Stomach (tissue), 8 donors: ENCODE measurements at regions not wholly inside any gene's neighbourhood (a gene's known extent, or its start where the extent isn't known, plus 50 kb on each side); places are given as distances from the start of the nearest gene placed in this dataset.

Source experiments
- DNase-seq, 2 donors: peaks; one replicate each; pipeline versions ENCODE4 v3.0.0 to v3.0.0-alpha.2; 2013 to 2019
- H3K27ac ChIP-seq, 5 donors: fragments of 200-600 bp in 4 of 5; sonication (generic) in 4 of 5; one replicate each; pipeline ENCODE4 v1.5.1; 2013 to 2019; ENCODE audit warnings: mild to moderate bottlenecking in 1 of 5, moderate library complexity in 1 of 5
- H3K27me3 ChIP-seq, 3 donors: fragments of 200-600 bp; sonication (generic); one replicate each; pipeline ENCODE4 v1.5.1; 2017 to 2019; ENCODE audit warnings: mixed run types in 1 of 3
- H3K36me3 ChIP-seq, 4 donors: fragments of 200-600 bp; sonication (generic); 1 replicate in 3 of 4; 2 replicates in 1 of 4; pipeline ENCODE4 v1.5.1; 2016 to 2019
- H3K4me1 ChIP-seq, 4 donors: fragments of 200-600 bp; sonication (generic); one replicate each; pipeline ENCODE4 v1.5.1; 2016 to 2019
- H3K4me3 ChIP-seq, 4 donors: fragments of 200-600 bp; sonication (generic) in 3 of 4; one replicate each; pipeline ENCODE4 v1.5.1; 2016 to 2019; ENCODE audit warnings: mild to moderate bottlenecking in 1 of 4
- H3K9me3 ChIP-seq, 4 donors: fragments of 200-600 bp; sonication (generic); one replicate each; pipeline ENCODE4 v1.5.1; 2016 to 2019
- EP300 ChIP-seq: sonication (generic); formaldehyde crosslinking; IDR thresholded peaks from one replicate; pipeline ENCODE4 v1.6.1; 2017; ENCODE audit warnings: antibody characterized with exemption
- POLR2A ChIP-seq, 4 donors: fragments of 450-650 bp; IDR thresholded peaks; one replicate each; pipeline ENCODE4 v1.6.1; 2016; ENCODE audit warnings: antibody characterized with exemption in 4 of 4, control low read depth in 2 of 4, mild to moderate bottlenecking in 1 of 4, moderate library complexity in 1 of 4
- POLR2AphosphoS5 ChIP-seq, 3 donors: sonication (generic); formaldehyde crosslinking; IDR thresholded peaks; one replicate each; pipeline ENCODE4 v1.6.1; 2016; ENCODE audit warnings: antibody characterized with exemption in 3 of 3
- WGBS, 5 donors: extraction: QIAGEN DNeasy Blood & Tissue Kit in 3 of 5; methylation state at CpG; one replicate each; pipeline versions ENCODE4 v1.1.5 to v1.1.7; 2013 to 2018; 5-methylcytosine and 5-hydroxymethylcytosine counted together
- intact Hi-C: fragments of 100-400 bp; cut with DNase I; formaldehyde crosslinking; loops from one replicate; pipeline ENCODE4 v1.15.1; 2023; ENCODE audit warnings: low total_unique reads
- TF ChIP-seq, protein P1 (sequence below), 7 experiments: fragments of 450-650 bp in 4 of 7; fragments of 200-600 bp in 3 of 7; sonication (generic) in 3 of 7; IDR thresholded peaks; one replicate each; pipeline ENCODE4 v1.5.1; 2016 to 2019; ENCODE audit warnings: antibody characterized with exemption in 7 of 7, control low read depth in 2 of 7, mild to moderate bottlenecking in 1 of 7
- donor health status: healthy with polysubstance abuse.
- donor health status: Bipolar disorder and iron deficiency.
- donor health status: healthy.

GRCh38 chr11:71060391-71060791 is 192.0 kb downstream of the SHANK2 start:
- WGBS, 5 donors = 64 to 75% (median 71%) methylated on average over 4 to 9 of the region's 9 CpGs
- intact Hi-C loops = no loop called here

DNA sequence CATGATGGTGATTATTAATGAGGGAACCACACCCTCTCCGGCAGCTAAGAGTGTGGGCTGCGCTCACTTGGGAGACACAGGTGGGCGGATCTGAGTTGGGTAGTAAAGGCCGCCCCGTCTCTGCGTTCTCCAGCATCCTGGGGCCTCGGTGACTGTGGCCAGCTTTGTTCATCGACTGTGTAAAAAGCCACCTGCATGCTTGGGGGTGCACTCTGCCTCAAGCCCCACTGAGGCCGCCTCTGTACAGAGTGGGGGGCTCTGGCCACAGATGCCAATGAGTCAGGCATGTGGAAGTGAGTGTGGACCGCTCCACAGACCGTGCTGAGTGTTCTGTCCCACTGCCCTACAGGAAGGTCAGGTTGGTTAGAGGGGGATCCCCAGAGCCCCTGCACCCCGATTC is 192.7 kb downstream of the SHANK2 start:
- intact Hi-C loops = no loop called here
- peaks cover 0 to 25% (median 0%) of the 10 kb centered on the region in 3 donors for H3K27me3 ChIP-seq
- WGBS, 5 donors = 90 to 96% (median 94%) methylated on average over 11 to 12 of the region's 12 CpGs
- no peak for DNase-seq
- no peak overlapping the region for H3K4me3 ChIP-seq
- no peak overlapping the region for H3K27ac ChIP-seq
- no peaks in the 10 kb centered on the region for H3K4me1 ChIP-seq
- TF ChIP-seq POLR2AphosphoS5 (IDR thresholded peaks at IDR 0.05) (no peak), POLR2A (IDR thresholded peaks at IDR 0.05) (no peak), EP300 (no peak)
- TF ChIP-seq, protein P1, sequence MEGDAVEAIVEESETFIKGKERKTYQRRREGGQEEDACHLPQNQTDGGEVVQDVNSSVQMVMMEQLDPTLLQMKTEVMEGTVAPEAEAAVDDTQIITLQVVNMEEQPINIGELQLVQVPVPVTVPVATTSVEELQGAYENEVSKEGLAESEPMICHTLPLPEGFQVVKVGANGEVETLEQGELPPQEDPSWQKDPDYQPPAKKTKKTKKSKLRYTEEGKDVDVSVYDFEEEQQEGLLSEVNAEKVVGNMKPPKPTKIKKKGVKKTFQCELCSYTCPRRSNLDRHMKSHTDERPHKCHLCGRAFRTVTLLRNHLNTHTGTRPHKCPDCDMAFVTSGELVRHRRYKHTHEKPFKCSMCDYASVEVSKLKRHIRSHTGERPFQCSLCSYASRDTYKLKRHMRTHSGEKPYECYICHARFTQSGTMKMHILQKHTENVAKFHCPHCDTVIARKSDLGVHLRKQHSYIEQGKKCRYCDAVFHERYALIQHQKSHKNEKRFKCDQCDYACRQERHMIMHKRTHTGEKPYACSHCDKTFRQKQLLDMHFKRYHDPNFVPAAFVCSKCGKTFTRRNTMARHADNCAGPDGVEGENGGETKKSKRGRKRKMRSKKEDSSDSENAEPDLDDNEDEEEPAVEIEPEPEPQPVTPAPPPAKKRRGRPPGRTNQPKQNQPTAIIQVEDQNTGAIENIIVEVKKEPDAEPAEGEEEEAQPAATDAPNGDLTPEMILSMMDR (IDR thresholded peaks at IDR 0.05) = no peak
- peaks cover 0 to 17% (median 12%) of the 10 kb centered on the region in 4 donors for H3K36me3 ChIP-seq
- H3K9me3 ChIP-seq = no peaks in the 10 kb centered on the region

More at GRCh38 chr11:71060391-71060791, 192.0 kb downstream of the SHANK2 start:
- TF ChIP-seq POLR2A (IDR thresholded peaks at IDR 0.05) (no peak), POLR2AphosphoS5 (IDR thresholded peaks at IDR 0.05) (no peak), EP300 (no peak)
- TF ChIP-seq, protein P1 (IDR thresholded peaks at IDR 0.05) = no peak
- H3K36me3 ChIP-seq = peaks cover 0 to 17% (median 12%) of the 10 kb centered on the region in 4 donors
- H3K9me3 ChIP-seq = no peaks in the 10 kb centered on the region
- H3K27ac ChIP-seq = no peak overlapping the region
- peaks cover 0 to 32% (median 0%) of the 10 kb centered on the region in 3 donors for H3K27me3 ChIP-seq
- no peak for DNase-seq
- H3K4me3 ChIP-seq = no peak overlapping the region
- no peaks in the 10 kb centered on the region for H3K4me1 ChIP-seq

DNA sequence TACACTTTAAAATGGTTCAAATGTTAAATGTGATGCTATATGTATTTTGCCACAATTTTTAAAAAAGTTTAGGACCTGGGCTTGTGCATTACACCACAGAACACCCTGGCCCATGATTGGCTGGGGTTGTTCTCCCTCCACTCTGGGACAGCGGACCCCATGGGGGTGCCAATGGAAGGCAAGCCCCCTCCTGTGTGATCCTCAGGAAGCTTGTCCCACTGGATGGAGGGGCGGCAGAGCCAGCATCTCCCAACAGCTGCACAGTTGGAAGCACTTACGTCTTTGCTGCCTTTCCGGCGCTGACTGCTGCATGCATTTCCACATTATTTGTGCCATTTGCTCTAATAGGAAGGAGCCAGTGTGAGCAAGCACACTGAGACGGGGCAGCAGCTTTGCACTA is 196.5 kb downstream of the SHANK2 start:
- 80 to 90% (median 83%) methylated on average over 6 of the region's 6 CpGs for WGBS, 5 donors

More for the DNA sequence above, 196.5 kb downstream of the SHANK2 start:
- Histone ChIP-seq H3K4me3 (no peak overlapping the region), H3K27ac (no peak overlapping the region), H3K36me3 (peaks cover 0 to 17% (median 12%) of the 10 kb centered on the region in 4 donors), H3K27me3 (peaks cover 0 to 5% (median 0%) of the 10 kb centered on the region in 3 donors), H3K4me1 (no peaks in the 10 kb centered on the region), H3K9me3 (no peaks in the 10 kb centered on the region)
- no peak for TF ChIP-seq POLR2A (IDR thresholded peaks at IDR 0.05)
- TF ChIP-seq EP300 = no peak
- TF ChIP-seq, protein P1 (IDR thresholded peaks at IDR 0.05) = no peak
- TF ChIP-seq POLR2AphosphoS5 (IDR thresholded peaks at IDR 0.05) = no peak
- no peak for DNase-seq
- intact Hi-C loops = no loop called here
